ENCODE measurements at regions not wholly inside any gene's neighbourhood (a gene's known extent, or its start where the extent isn't known, plus 50 kb on each side); places are given as distances from the start of the nearest gene placed in this dataset.

- TF ChIP-seq CTCF (conservative IDR thresholded peaks at IDR 0.05; ENCODE audit: low read depth, low read length), result no peak
- TF ChIP-seq EZH2phosphoT487 (IDR thresholded peaks at IDR 0.05; ENCODE audit: borderline replicate concordance, low read length), result no peak
- TF ChIP-seq EZH2 (IDR thresholded peaks at IDR 0.05; ENCODE audit: low read length, unreplicated experiment), result no peak
Observed at GRCh38 chr13:48773531-48774275, 120.0 kb downstream of the CYSLTR2 start.
